GM12878 (cell line): ENCODE measurements at regions not wholly inside any gene's neighbourhood (a gene's known extent, or its start where the extent isn't known, plus 50 kb on each side); places are given as distances from the start of the nearest gene placed in this dataset.

Experiments
- ATAC-seq: fragments of 200-7000 bp; cut with Tn5 transposase; 3 replicates; pipeline ENCODE4 v1.9.1; 2020; ENCODE audit warnings: mild to moderate bottlenecking, moderate library complexity
- BruUV-seq: library from RNA; stranded (reverse); fragments of 400-500 nt; replicated peaks from 2 replicates; lab custom pipeline; 2021; lab: Mats Ljungman, UMichigan
- CTCF ChIA-PET: fragments of 300-600 bp; sonication (Branson Sonifier 250); formaldehyde crosslinking; extraction: SDS; loops from one replicate; lab custom pipeline; 2021; ENCODE audit warnings: inconsistent platforms; lab: Yijun Ruan, JAX
- POLR2A ChIA-PET: fragments of 350-600 bp; formaldehyde crosslinking; extraction: SDS; loops from one replicate; lab custom pipeline; 2021; ENCODE audit warnings: inconsistent platforms; lab: Charles Lee
- RAD21 ChIA-PET: fragments of 300-600 bp; sonication (Branson Sonifier 250); formaldehyde crosslinking; loops from one replicate; lab custom pipeline; 2023; ENCODE audit warnings: antibody characterized with exemption; ENCODE audit not compliant: unreplicated experiment; lab: Charles Lee
- SMC1A ChIA-PET: fragments of 300-600 bp; sonication (Branson Sonifier 250); formaldehyde crosslinking; loops from one replicate; lab custom pipeline; 2023; ENCODE audit not compliant: unreplicated experiment, uncharacterized antibody; lab: Charles Lee
- DNase-seq: peaks from one replicate; pipeline ENCODE4 v3.0.0-alpha.2; 2011; ENCODE audit warnings: low read depth, low spot score
- FAIRE-seq: peaks from 3 replicates; lab custom pipeline; 2011; peaks lifted over from hg19 to GRCh38; lab: Jason Lieb, UNC
- H2AFZ ChIP-seq: 2 replicates; pipeline ENCODE4 v1.6.0; 2011; ENCODE audit warnings: low read depth, low read length, control low read depth; ENCODE audit not compliant: control insufficient read depth
- H3K27ac ChIP-seq: 2 replicates; pipeline ENCODE4 v1.5.1; 2011; ENCODE audit warnings: control low read depth; ENCODE audit not compliant: control insufficient read depth, insufficient read depth
- H3K27me3 ChIP-seq, 2 experiments: replicated peaks in 1 of 2; 2 replicates each; pipeline versions ENCODE4 v1.6.0 to v1.6.1; 2011; ENCODE audit warnings: low read length in 1 of 2; ENCODE audit not compliant: control insufficient read depth in 2 of 2, insufficient read depth in 2 of 2
- H3K36me3 ChIP-seq, 2 experiments: 2 replicates each; pipeline ENCODE4 v1.5.1; 2011; ENCODE audit warnings: low read length in 1 of 2; ENCODE audit not compliant: control insufficient read depth in 2 of 2, insufficient read depth in 2 of 2
- H3K4me1 ChIP-seq: 2 replicates; pipeline ENCODE4 v1.6.1; 2011; ENCODE audit warnings: mild to moderate bottlenecking, low read length, moderate library complexity, mixed read lengths; ENCODE audit not compliant: control insufficient read depth, insufficient read depth
- H3K4me2 ChIP-seq: 2 replicates; pipeline ENCODE4 v1.6.0; 2011; ENCODE audit warnings: control low read depth; ENCODE audit not compliant: control insufficient read depth, insufficient read depth
- H3K4me3 ChIP-seq: fragments of 200-600 bp; sonication (generic); 2 replicates; pipeline ENCODE4 v1.5.1; 2016
- H3K79me2 ChIP-seq: 2 replicates; pipeline ENCODE4 v1.6.0; 2011; ENCODE audit warnings: low read length; ENCODE audit not compliant: control insufficient read depth, insufficient read depth
- H3K9ac ChIP-seq: 2 replicates; pipeline ENCODE4 v1.8.0; 2011; ENCODE audit warnings: low read length, control low read depth, mixed read lengths; ENCODE audit not compliant: control insufficient read depth, insufficient read depth
- H3K9me3 ChIP-seq: replicated peaks from 3 replicates; pipeline ENCODE4 v1.5.1; 2011; ENCODE audit warnings: mild to moderate bottlenecking, low read length; ENCODE audit not compliant: control insufficient read depth, insufficient read depth
- H4K20me1 ChIP-seq: 2 replicates; pipeline ENCODE4 v1.6.0; 2011; ENCODE audit not compliant: control insufficient read depth, insufficient read depth
- EED ChIP-seq: sonication (generic); IDR thresholded peaks from 2 replicates; pipeline ENCODE4 v1.6.1; 2016; ENCODE audit warnings: antibody characterized with exemption, low read depth
- GABPA ChIP-seq: IDR thresholded peaks from 2 replicates; pipeline ENCODE4 v1.6.1; 2014; ENCODE audit warnings: antibody characterized with exemption, low read depth, mild to moderate bottlenecking, inconsistent platforms
- GATAD2B ChIP-seq: fragments of 450-650 bp; conservative IDR thresholded peaks from 2 replicates; pipeline ENCODE4 v1.6.1; 2017; ENCODE audit warnings: low read depth, mild to moderate bottlenecking, moderate library complexity
- JUNB ChIP-seq: IDR thresholded peaks from 2 replicates; pipeline ENCODE4 v1.6.1; 2016; ENCODE audit warnings: antibody characterized with exemption, mild to moderate bottlenecking
- MEF2A ChIP-seq: IDR thresholded peaks from 2 replicates; pipeline ENCODE4 v1.6.1; 2011; ENCODE audit warnings: low read depth, mild to moderate bottlenecking, low read length, moderate library complexity; ENCODE audit not compliant: insufficient read depth
- NBN ChIP-seq: fragments of 450-650 bp; IDR thresholded peaks from 2 replicates; pipeline ENCODE4 v1.6.1; 2016
- SIX5 ChIP-seq: IDR thresholded peaks from 2 replicates; pipeline ENCODE4 v1.6.1; 2011; ENCODE audit warnings: mild to moderate bottlenecking, low read depth, low read length, moderate library complexity; ENCODE audit not compliant: severe bottlenecking
- TAF1 ChIP-seq: IDR thresholded peaks from 2 replicates; pipeline ENCODE4 v1.6.1; 2011; ENCODE audit warnings: mild to moderate bottlenecking, low read depth, low read length, borderline replicate concordance
- TBL1XR1 ChIP-seq: IDR thresholded peaks from 2 replicates; pipeline ENCODE4 v1.6.1; 2012; ENCODE audit warnings: low read depth, low read length, improper control_type of control experiment
- ZNF207 ChIP-seq: fragments of 450-650 bp; IDR thresholded peaks from 2 replicates; pipeline ENCODE4 v1.6.1; 2014; ENCODE audit warnings: antibody characterized with exemption, mild to moderate bottlenecking, borderline replicate concordance
- WGBS: methylation state at CpG from one replicate; pipeline ENCODE4 v1.1.6; 2016; ENCODE audit warnings: low lambda C conversion rate; ENCODE audit not compliant: insufficient replicate concordance, insufficient coverage; ENCODE audit errors: missing lambda C conversion rate; 5-methylcytosine and 5-hydroxymethylcytosine counted together
- in situ Hi-C: fragments of 300-500 bp; cut with MboI; formaldehyde crosslinking; loops from 9 replicates; pipeline ENCODE4 v1.14.3; 2018; ENCODE audit warnings: mixed read lengths
- intact Hi-C: fragments of 100-400 bp; cut with micrococcal nuclease; formaldehyde crosslinking; loops from one replicate; pipeline ENCODE4 v1.14.2; 2022; ENCODE audit not compliant: unreplicated experiment
- TF ChIP-seq, protein P1 (sequence below): IDR thresholded peaks from 2 replicates; pipeline ENCODE4 v1.6.1; 2011; ENCODE audit warnings: borderline replicate concordance, low read depth, mild to moderate bottlenecking, moderate library complexity, low read length; ENCODE audit not compliant: insufficient read depth, poor library complexity, severe bottlenecking
- TF ChIP-seq, protein P2 (sequence below): fragments of 450-650 bp; IDR thresholded peaks from 2 replicates; pipeline ENCODE4 v1.6.1; 2017; ENCODE audit warnings: antibody characterized with exemption, mild to moderate bottlenecking, moderate library complexity
- TF ChIP-seq, protein P3 (sequence below): fragments of 450-650 bp; IDR thresholded peaks from 2 replicates; pipeline ENCODE4 v1.6.1; 2018; ENCODE audit warnings: mild to moderate bottlenecking, low read depth, moderate library complexity; ENCODE audit not compliant: partially characterized antibody
- TF ChIP-seq, protein P4 (sequence below): fragments of 150-350 bp; IDR thresholded peaks from 2 replicates; pipeline ENCODE4 v1.6.1; 2014; ENCODE audit warnings: mild to moderate bottlenecking, low read depth, low read length
- TF ChIP-seq, protein P5 (sequence below): IDR thresholded peaks from 2 replicates; pipeline ENCODE4 v1.6.1; 2012; ENCODE audit warnings: low read depth, low read length, improper control_type of control experiment

DNA sequence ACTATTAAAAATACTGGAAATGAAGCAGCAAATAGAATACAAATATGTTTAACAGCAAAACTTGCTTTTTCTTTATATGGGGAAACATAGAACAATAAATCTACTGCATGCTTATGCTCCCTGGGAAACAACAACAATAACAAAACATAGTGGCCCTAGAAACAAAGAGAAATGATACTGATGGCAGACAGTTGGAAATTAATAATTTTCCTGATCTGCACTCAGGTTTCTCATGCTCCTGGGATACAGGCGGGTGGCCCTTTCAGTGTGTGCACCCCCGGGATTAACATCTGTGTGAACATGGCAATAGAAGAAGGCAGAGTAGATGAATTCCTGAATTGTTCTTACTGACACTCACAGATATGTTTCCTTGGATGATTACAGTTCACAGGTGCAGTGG is 209.2 kb upstream of the TBX18 start:
- whole genome bisulfite sequencing = 22% methylated on average over 2 of the region's 2 CpGs
- no peaks in the 10 kb centered on the region for H3K27me3 ChIP-seq
- H3K27ac ChIP-seq = no peak overlapping the region
- FAIRE-seq (no peak), DNase-seq (no peak), ATAC-seq (no peak)
- H3K9ac ChIP-seq = no peak overlapping the region
- POLR2A ChIA-PET = no interaction called here
- H3K4me1 ChIP-seq = no peaks in the 10 kb centered on the region
- CTCF ChIA-PET = no interaction called here
- RAD21 ChIA-PET = no interaction called here
- SMC1A ChIA-PET = no interaction called here
- no peaks in the 10 kb centered on the region for H3K36me3 ChIP-seq
- no peaks in the 10 kb centered on the region for H3K79me2 ChIP-seq
- no peaks in the 10 kb centered on the region for H3K9me3 ChIP-seq
- intact Hi-C loops = no loop called here
- no peak overlapping the region for H3K4me3 ChIP-seq
- H4K20me1 ChIP-seq = no peaks in the 10 kb centered on the region
- in situ Hi-C loops = no loop called here
- no TSS peak for BruUV-seq
- H3K4me2 ChIP-seq = no peak overlapping the region
- no peak overlapping the region for H2AFZ ChIP-seq
- TF ChIP-seq SIX5 = no peak
- TF ChIP-seq, protein P1, sequence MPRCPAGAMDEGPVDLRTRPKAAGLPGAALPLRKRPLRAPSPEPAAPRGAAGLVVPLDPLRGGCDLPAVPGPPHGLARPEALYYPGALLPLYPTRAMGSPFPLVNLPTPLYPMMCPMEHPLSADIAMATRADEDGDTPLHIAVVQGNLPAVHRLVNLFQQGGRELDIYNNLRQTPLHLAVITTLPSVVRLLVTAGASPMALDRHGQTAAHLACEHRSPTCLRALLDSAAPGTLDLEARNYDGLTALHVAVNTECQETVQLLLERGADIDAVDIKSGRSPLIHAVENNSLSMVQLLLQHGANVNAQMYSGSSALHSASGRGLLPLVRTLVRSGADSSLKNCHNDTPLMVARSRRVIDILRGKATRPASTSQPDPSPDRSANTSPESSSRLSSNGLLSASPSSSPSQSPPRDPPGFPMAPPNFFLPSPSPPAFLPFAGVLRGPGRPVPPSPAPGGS = no peak
- TF ChIP-seq TAF1 = no peak
- TF ChIP-seq, protein P2, sequence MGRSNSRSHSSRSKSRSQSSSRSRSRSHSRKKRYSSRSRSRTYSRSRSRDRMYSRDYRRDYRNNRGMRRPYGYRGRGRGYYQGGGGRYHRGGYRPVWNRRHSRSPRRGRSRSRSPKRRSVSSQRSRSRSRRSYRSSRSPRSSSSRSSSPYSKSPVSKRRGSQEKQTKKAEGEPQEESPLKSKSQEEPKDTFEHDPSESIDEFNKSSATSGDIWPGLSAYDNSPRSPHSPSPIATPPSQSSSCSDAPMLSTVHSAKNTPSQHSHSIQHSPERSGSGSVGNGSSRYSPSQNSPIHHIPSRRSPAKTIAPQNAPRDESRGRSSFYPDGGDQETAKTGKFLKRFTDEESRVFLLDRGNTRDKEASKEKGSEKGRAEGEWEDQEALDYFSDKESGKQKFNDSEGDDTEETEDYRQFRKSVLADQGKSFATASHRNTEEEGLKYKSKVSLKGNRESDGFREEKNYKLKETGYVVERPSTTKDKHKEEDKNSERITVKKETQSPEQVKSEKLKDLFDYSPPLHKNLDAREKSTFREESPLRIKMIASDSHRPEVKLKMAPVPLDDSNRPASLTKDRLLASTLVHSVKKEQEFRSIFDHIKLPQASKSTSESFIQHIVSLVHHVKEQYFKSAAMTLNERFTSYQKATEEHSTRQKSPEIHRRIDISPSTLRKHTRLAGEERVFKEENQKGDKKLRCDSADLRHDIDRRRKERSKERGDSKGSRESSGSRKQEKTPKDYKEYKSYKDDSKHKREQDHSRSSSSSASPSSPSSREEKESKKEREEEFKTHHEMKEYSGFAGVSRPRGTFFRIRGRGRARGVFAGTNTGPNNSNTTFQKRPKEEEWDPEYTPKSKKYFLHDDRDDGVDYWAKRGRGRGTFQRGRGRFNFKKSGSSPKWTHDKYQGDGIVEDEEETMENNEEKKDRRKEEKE = no peak
- TF ChIP-seq MEF2A = no peak
- no peak for TF ChIP-seq GABPA
- no peak for TF ChIP-seq EED
- TF ChIP-seq JUNB = no peak
- TF ChIP-seq, protein P3, sequence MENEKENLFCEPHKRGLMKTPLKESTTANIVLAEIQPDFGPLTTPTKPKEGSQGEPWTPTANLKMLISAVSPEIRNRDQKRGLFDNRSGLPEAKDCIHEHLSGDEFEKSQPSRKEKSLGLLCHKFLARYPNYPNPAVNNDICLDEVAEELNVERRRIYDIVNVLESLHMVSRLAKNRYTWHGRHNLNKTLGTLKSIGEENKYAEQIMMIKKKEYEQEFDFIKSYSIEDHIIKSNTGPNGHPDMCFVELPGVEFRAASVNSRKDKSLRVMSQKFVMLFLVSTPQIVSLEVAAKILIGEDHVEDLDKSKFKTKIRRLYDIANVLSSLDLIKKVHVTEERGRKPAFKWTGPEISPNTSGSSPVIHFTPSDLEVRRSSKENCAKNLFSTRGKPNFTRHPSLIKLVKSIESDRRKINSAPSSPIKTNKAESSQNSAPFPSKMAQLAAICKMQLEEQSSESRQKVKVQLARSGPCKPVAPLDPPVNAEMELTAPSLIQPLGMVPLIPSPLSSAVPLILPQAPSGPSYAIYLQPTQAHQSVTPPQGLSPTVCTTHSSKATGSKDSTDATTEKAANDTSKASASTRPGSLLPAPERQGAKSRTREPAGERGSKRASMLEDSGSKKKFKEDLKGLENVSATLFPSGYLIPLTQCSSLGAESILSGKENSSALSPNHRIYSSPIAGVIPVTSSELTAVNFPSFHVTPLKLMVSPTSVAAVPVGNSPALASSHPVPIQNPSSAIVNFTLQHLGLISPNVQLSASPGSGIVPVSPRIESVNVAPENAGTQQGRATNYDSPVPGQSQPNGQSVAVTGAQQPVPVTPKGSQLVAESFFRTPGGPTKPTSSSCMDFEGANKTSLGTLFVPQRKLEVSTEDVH = no peak
- no peak for TF ChIP-seq ZNF207
- TF ChIP-seq, protein P4, sequence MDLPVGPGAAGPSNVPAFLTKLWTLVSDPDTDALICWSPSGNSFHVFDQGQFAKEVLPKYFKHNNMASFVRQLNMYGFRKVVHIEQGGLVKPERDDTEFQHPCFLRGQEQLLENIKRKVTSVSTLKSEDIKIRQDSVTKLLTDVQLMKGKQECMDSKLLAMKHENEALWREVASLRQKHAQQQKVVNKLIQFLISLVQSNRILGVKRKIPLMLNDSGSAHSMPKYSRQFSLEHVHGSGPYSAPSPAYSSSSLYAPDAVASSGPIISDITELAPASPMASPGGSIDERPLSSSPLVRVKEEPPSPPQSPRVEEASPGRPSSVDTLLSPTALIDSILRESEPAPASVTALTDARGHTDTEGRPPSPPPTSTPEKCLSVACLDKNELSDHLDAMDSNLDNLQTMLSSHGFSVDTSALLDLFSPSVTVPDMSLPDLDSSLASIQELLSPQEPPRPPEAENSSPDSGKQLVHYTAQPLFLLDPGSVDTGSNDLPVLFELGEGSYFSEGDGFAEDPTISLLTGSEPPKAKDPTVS = no peak
- TF ChIP-seq NBN = no peak
- no peak for TF ChIP-seq TBL1XR1
- TF ChIP-seq, protein P5, sequence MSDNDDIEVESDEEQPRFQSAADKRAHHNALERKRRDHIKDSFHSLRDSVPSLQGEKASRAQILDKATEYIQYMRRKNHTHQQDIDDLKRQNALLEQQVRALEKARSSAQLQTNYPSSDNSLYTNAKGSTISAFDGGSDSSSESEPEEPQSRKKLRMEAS = no peak
- TF ChIP-seq GATAD2B = no peak
